ENCODE measurements at regions not wholly inside any gene's neighbourhood (a gene's known extent, or its start where the extent isn't known, plus 50 kb on each side); places are given as distances from the start of the nearest gene placed in this dataset.

- no peak for DNase-seq (ENCODE audit: extremely low read depth, low read depth)
These were observed 199.6 kb downstream of the PLK2 start for GRCh38 chr5:58260243-58260642.

GRCh38 chr5:58259685-58260152 is 200.2 kb downstream of the PLK2 start:
- DNase-seq (ENCODE audit: extremely low read depth, low read depth) = peak; percentile 89

DNA sequence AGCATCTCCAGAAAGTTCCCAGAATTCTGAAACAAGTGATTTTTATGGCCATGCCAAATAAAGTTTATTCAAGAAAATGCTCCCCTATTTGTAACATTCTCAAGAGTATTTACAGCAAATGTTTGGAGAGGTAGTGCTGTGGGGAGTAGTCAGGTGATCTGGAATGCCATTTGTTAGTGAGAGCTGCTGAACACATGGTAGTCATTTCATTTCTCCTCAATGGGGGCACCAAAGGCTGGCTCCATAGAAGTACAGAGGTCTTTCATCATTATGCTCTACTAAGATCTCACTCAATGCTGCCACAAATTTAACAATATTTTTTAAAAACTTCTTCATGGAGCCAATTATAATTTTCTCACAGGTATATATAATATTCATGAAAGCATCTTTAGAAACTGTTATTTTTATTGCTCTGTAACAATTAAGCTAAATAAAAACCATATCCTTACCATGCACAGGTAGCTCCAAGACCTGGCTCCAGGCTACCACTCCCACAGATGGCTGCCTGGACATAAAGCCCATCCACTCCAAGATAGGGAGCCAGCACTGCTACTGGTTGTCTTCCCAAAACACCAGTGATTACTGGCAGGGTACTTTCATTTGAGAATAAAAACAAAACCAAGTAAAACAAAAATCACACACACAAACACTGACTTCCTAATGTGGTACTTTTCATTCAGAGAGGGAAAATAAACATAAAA is 200.8 kb downstream of the PLK2 start:
- peak; percentile 26 for DNase-seq (ENCODE audit: extremely low read depth, low read depth)

DNA sequence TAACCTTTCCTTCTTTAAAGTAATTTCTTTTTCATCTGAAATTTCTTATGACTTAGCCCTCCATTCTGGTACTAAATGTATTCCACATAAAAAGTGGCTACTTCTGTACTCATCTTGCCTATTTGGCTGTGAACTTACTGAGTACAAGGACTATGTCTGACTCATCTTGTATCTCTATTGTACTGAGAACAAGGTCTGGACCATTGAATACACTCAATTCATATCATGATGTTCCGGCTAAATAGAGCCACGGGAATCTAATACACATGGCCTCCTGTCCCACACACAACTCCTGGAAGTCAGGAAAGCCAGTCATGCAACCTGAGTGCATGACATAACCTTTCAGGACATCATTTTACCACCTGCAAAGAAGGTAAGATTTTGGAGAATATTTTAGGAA is 203.9 kb downstream of the PLK2 start:
- DNase-seq (ENCODE audit: extremely low read depth, low read depth) = no peak

GRCh38 chr5:58255386-58255785 is 204.5 kb downstream of the PLK2 start:
- DNase-seq (ENCODE audit: extremely low read depth, low read depth) = no peak

GRCh38 chr5:58248221-58248620 is 211.7 kb downstream of the PLK2 start:
- DNase-seq (ENCODE audit: extremely low read depth, low read depth) = no peak

DNA sequence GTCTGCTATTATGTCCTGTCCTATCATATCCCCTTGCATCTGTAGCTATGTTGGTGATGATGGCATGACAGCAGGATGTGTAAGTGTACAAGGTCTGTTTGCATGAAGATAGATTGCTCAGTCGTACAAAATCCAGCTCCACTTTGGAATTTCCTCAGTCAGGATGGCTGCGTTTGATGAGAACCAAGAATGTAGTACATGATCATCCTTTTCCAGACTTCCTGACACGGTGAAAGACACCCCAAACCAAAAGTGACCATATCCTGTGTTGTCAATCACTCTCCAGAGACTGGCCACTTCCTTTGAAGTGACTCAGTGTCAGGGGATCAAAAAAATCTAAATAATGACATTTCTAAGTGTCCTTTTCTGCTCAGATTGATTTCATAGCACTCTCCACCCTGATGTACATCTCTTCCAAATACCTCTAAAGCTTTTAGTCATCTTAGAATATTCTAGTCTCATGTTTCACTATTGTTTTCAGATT is 213.4 kb downstream of the PLK2 start:
- no peak for DNase-seq (ENCODE audit: extremely low read depth, low read depth)

- DNase-seq (ENCODE audit: extremely low read depth, low read depth) = no peak
These were observed 214.4 kb downstream of the PLK2 start for GRCh38 chr5:58245476-58245840.

DNA sequence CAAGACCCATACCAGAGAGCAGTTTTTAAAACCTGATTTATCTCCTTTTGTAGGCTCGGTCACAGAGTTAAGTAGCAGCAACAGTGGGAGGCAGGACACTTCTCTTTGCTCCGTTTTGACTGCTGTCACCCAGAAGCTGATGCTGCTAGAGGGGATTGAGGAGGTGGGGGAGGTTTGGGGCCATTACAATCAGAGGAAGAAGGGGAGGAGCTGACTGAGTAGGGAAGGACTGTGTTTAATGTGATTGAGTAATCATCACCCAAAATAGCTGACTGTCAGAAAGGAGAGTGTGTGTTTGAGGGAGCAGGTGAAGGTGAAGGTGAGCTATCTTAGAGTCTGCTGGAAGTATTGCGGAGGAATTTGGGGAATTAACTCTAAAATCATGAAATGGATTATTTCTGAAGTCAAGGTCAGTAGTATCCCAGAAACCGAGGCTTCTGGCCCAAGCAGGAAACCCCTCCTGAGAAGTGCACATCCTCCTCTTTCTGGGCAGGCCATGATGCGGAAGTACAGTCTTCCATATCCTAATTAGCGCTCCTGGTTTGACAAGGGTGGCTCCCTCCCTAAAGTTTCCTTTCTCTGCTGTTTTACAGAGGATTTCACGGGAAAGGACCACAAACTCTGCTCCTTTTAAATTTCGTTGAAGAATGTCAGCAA is 214.9 kb downstream of the PLK2 start:
- no peak for DNase-seq (ENCODE audit: extremely low read depth, low read depth)

DNA sequence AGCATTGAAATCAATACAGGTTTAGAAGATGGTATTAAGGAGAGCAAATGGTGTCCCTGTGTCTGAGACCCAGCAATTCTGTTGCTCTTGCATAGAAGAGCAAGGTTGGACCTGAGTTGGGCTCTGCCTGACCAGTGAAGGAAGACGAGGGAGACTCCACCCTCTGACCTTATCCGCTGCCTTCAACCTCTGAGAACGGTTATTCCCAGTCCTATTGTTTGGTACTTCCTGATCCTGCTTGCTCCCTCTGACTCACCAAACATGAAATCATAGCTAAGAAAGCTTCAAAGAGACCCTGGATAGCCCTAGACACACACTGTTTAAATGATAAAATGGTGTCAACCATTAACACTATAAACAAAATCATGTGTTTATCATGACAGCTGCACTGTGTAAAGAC is 218.5 kb downstream of the PLK2 start:
- DNase-seq (ENCODE audit: extremely low read depth, low read depth) = no peak

- DNase-seq (ENCODE audit: extremely low read depth, low read depth) = peak; percentile 24
These were observed 219.6 kb downstream of the PLK2 start for GRCh38 chr5:58240322-58240721.

GRCh38 chr5:58239731-58240130 is 220.2 kb downstream of the PLK2 start:
- peak; percentile 48 for DNase-seq (ENCODE audit: extremely low read depth, low read depth)

GRCh38 chr5:58239045-58239444 is 220.8 kb downstream of the PLK2 start:
- no peak for DNase-seq (ENCODE audit: extremely low read depth, low read depth)

DNA sequence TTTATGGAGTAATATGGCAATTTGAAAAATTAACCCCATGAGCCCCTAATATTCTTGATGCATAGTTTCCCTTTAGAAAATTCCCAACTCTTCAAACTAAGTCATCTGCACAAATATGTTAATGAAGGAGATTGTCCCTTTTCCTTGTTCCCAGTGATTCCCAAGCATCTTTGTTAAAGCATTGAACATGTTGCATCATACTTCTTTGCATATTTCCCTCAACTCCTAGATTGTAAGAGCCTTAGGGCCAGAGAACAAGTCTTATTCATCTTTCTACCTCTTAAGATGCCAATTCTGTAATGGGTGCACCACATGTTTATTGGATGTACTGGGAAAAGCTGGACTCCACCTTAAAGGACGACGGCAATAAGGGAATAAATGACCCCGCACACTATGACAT is 223.4 kb downstream of the PLK2 start:
- no peak for DNase-seq (ENCODE audit: extremely low read depth, low read depth)

GRCh38 chr5:58235299-58235698 is 224.6 kb downstream of the PLK2 start:
- peak; percentile 83 for DNase-seq (ENCODE audit: extremely low read depth, low read depth)

DNA sequence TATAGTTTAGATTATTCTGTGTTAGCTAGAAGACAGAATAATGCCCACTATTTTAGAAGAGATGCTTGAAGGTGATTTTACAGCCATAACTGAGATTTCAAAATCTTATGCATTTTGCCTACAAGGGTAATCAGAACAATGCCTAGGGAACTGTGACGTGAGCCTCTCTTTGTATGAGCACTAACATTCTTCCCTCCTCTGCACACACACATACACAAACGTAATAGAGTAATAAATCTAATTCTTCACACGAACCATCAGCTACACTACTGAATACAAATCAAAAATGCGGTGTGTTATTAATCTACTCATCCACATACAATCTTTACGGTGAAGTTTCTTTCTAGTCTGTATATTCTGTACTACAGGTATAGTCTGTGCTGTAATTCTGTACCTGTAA is 227.8 kb downstream of the PLK2 start:
- DNase-seq (ENCODE audit: extremely low read depth, low read depth) = no peak

GRCh38 chr5:58231041-58231440 is 228.8 kb downstream of the PLK2 start:
- no peak for DNase-seq (ENCODE audit: extremely low read depth, low read depth)

DNA sequence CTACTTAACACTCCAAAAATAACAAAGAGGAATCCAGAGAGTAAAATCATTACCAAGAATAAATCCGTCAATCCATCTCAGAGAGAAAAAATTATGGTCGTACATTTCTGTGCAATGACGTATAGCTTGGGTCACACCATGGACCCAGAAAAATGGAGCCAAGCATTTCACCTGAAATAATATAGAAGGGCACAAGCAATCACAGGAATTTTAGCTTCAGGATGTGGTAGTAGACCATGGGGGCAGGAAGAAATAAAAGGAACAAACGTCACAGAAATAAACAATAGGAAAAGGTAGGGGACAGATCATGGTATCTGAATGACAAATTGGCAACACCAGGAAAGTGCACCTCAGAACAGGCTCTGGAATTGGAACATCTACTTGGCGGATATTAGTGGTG is 231.0 kb downstream of the PLK2 start:
- DNase-seq (ENCODE audit: extremely low read depth, low read depth) = no peak

DNA sequence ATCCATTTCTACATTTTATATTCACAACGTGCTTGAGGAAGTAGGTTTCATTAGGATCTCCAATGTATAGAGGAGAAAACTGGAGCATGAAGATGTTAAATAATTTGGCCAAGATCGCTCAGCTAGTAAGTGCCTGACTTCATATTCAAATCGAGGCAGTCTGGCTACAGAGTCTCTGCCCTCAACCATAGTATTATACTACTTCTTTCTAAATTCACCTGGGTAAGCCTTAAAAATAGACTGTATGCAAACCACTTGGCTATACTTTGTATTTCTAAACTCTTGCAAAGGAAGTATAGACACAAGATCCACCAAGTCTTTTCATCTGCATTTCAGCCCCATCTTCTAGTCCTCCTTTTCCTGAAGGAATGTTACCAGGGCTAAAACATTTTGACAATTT is 232.0 kb downstream of the PLK2 start:
- DNase-seq (ENCODE audit: extremely low read depth, low read depth) = no peak

DNA sequence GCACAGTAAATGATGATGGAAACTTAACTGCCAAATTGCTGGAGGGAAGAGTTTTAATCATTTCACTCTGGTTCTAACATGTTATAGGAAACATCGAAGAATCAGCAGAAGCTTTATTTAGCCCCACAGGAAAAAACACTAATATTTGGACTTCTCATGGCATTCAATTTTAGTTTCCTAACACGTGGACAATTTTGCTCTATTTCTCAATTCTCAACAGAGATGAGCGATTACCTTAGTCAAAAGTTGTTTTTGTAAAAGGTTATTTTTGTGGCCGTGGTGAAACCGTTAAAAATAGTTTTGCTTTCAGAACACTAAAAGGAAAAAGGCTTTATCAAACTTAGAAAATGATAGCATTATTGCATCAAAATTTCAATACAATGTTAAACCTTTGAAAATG is 235.2 kb downstream of the PLK2 start:
- DNase-seq (ENCODE audit: extremely low read depth, low read depth) = no peak

DNA sequence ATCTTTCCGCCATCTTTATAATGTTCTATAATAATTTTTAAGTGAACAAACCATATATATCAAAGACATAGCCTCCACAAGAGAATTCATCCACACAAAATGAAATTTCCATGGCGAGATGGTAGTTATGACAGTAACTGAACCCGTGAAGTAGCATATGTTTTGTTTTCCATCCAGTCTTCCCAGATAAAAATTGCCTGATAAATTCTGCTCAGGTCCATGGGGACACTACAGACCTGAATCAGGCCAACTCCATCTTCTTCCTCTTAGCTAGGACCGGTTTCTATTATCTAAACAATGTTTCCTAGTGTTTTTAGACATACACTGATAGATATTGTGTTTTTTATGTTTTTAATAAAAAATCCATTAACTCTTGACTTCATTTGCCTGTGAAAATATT is 235.7 kb downstream of the PLK2 start:
- no peak for DNase-seq (ENCODE audit: extremely low read depth, low read depth)

DNA sequence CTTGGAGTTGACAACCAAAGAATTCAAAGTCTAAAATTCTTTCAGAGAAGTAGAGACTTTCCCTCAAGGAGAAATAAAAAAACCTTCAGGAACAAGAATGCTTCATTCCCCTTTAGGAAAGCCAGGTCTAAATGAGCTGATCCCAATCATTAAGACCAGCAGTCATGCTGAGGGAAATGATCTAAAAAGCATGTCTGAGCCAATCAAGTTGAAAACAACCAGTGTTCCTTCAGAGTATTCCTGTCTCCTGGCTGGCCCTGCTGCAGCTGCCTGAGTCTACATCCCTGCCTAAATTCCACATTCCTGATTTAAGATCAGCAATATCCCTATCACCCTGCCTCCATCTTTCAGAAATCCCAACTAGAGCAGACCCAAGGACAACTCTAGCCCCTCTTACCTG is 244.5 kb downstream of the PLK2 start:
- no peak for DNase-seq (ENCODE audit: extremely low read depth, low read depth)
